ENCODE measurements at regions not wholly inside any gene's neighbourhood (a gene's known extent, or its start where the extent isn't known, plus 50 kb on each side); places are given as distances from the start of the nearest gene placed in this dataset.

GRCh38 chrX:124524852-124525251 is 178.5 kb downstream of the SH2D1A start:
- no peak for DNase-seq (ENCODE audit: low spot score)

GRCh38 chrX:124529786-124530185 is 183.4 kb downstream of the SH2D1A start:
- DNase-seq (ENCODE audit: low spot score) = no peak

GRCh38 chrX:124530803-124531202 is 184.4 kb downstream of the SH2D1A start:
- no peak for DNase-seq (ENCODE audit: low spot score)

GRCh38 chrX:124534536-124534935 is 188.2 kb downstream of the SH2D1A start:
- no peak for DNase-seq (ENCODE audit: low spot score)

GRCh38 chrX:124540474-124540873 is 194.1 kb downstream of the SH2D1A start:
- no peak for DNase-seq (ENCODE audit: low spot score)

GRCh38 chrX:124548571-124548970 is 202.2 kb downstream of the SH2D1A start:
- DNase-seq (ENCODE audit: low spot score) = no peak

GRCh38 chrX:124555036-124555595 is 208.8 kb downstream of the SH2D1A start:
- no peak for DNase-seq (ENCODE audit: low spot score)

GRCh38 chrX:124557976-124558375 is 211.6 kb downstream of the SH2D1A start:
- DNase-seq (ENCODE audit: low spot score) = no peak

- no peak for DNase-seq (ENCODE audit: low spot score)
Measured at GRCh38 chrX:124573468-124573867, 227.1 kb downstream of the SH2D1A start.

GRCh38 chrX:124592744-124593143 is 246.4 kb downstream of the SH2D1A start:
- DNase-seq (ENCODE audit: low spot score) = no peak

- no peak for DNase-seq (ENCODE audit: low spot score)
Measured at GRCh38 chrX:124594017-124594651, 247.8 kb downstream of the SH2D1A start.

GRCh38 chrX:124605511-124605910 is 259.1 kb downstream of the SH2D1A start:
- DNase-seq (ENCODE audit: low spot score) = no peak

- no peak for DNase-seq (ENCODE audit: low spot score)
Measured at GRCh38 chrX:124606724-124607123, 260.4 kb downstream of the SH2D1A start.

- DNase-seq (ENCODE audit: low spot score) = no peak
Measured at GRCh38 chrX:124619710-124620109, 273.3 kb downstream of the SH2D1A start.

- no peak for DNase-seq (ENCODE audit: low spot score)
Measured at GRCh38 chrX:124634363-124634762, 288.0 kb downstream of the SH2D1A start.

- peak; percentile 2 for DNase-seq (ENCODE audit: low spot score)
Measured at GRCh38 chrX:124641737-124642491, 295.6 kb downstream of the SH2D1A start.

GRCh38 chrX:124646403-124646802 is 300.0 kb downstream of the SH2D1A start:
- no peak for DNase-seq (ENCODE audit: low spot score)

GRCh38 chrX:124651031-124651430 is 304.7 kb downstream of the SH2D1A start:
- no peak for DNase-seq (ENCODE audit: low spot score)

- no peak for DNase-seq (ENCODE audit: low spot score)
Measured at GRCh38 chrX:124665621-124666400, 319.4 kb downstream of the SH2D1A start.

GRCh38 chrX:124679199-124679598 is 332.8 kb downstream of the SH2D1A start:
- DNase-seq (ENCODE audit: low spot score) = no peak

- no peak for DNase-seq (ENCODE audit: low spot score)
Measured at GRCh38 chrX:124680287-124680686, 333.9 kb downstream of the SH2D1A start.

- no peak for DNase-seq (ENCODE audit: low spot score)
Measured at GRCh38 chrX:124690495-124690894, 344.1 kb downstream of the SH2D1A start.

GRCh38 chrX:124699876-124700275 is 353.5 kb downstream of the SH2D1A start:
- DNase-seq (ENCODE audit: low spot score) = no peak

Data from CD4-positive, alpha-beta T cell treated with Interleukin-2 at 100 ng/mL for 4 hours (primary cell).